ENCODE measurements at regions not wholly inside any gene's neighbourhood (a gene's known extent, or its start where the extent isn't known, plus 50 kb on each side); places are given as distances from the start of the nearest gene placed in this dataset.

DNA sequence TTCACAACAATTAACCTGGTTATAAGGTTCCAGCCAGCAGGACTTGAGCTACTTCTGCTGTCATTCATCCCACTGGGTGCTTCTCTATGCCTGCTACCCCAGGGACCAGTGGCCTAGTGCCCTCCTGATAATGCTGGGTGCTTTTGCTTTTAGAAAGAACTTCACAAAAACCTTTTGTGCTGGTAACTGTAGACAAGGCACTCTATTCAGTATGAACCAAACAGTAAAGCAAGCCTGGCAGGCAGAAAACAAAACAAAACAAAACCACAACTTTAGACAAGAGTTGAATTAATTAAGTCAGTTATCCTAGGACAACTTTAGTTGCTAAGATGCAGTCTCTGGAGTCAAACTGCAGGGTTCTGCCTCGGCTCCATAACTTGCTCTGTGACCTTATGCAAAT lies 61.9 kb upstream of the ADGRL2 start:
- TF ChIP-seq POLR2AphosphoS5 (IDR thresholded peaks at IDR 0.05; ENCODE audit: borderline replicate concordance, low read depth, low read length) (no peak), EZH2 (IDR thresholded peaks at IDR 0.05) (no peak)

All from SK-N-MC (cell line).